Trophoblast cell (in vitro differentiated cells and primary cell): ENCODE measurements at regions not wholly inside any gene's neighbourhood (a gene's known extent, or its start where the extent isn't known, plus 50 kb on each side); places are given as distances from the start of the nearest gene placed in this dataset.
"Not testable (repeated sequence)": the region's sequence is repeated elsewhere in the genome, so short reads cannot be mapped to it uniquely, and the experiment has no call there.

ENCODE experiments used
- DNase-seq, 2 donors: peaks; one replicate each; pipeline ENCODE4 v3.0.0-alpha.2; 2016
- H2AFZ ChIP-seq: 2 replicates; pipeline ENCODE4 v1.6.1; 2013; ENCODE audit warnings: low read length, moderate library complexity, mild to moderate bottlenecking; ENCODE audit not compliant: insufficient read depth, poor library complexity
- H2AK5ac ChIP-seq: 2 replicates; pipeline ENCODE4 v1.6.1; 2013; ENCODE audit warnings: mild to moderate bottlenecking, low read length
- H2BK120ac ChIP-seq: 2 replicates; pipeline ENCODE4 v1.6.1; 2013; ENCODE audit warnings: low read length, mild to moderate bottlenecking, moderate library complexity; ENCODE audit not compliant: insufficient read depth, poor library complexity
- H2BK12ac ChIP-seq: 2 replicates; pipeline ENCODE4 v1.6.1; 2013; ENCODE audit warnings: mild to moderate bottlenecking, low read length, moderate library complexity
- H2BK5ac ChIP-seq: 2 replicates; pipeline ENCODE4 v1.6.1; 2013; ENCODE audit warnings: low read length, low read depth, moderate library complexity, mild to moderate bottlenecking; ENCODE audit not compliant: poor library complexity
- H3K14ac ChIP-seq: 2 replicates; pipeline ENCODE4 v1.6.1; 2013; ENCODE audit warnings: mild to moderate bottlenecking, low read length
- H3K18ac ChIP-seq: 2 replicates; pipeline ENCODE4 v1.6.1; 2013; ENCODE audit warnings: mild to moderate bottlenecking, low read length
- H3K23ac ChIP-seq: 2 replicates; pipeline ENCODE4 v1.6.1; 2013; ENCODE audit warnings: low read length
- H3K27ac ChIP-seq: 2 replicates; pipeline ENCODE4 v1.5.1; 2013; ENCODE audit warnings: low read depth, mild to moderate bottlenecking, inconsistent platforms, low read length, moderate library complexity
- H3K27me3 ChIP-seq: 2 replicates; pipeline ENCODE4 v1.6.1; 2013; ENCODE audit warnings: inconsistent platforms, mild to moderate bottlenecking, low read length, moderate library complexity; ENCODE audit not compliant: insufficient read depth
- H3K36me3 ChIP-seq, 2 experiments: 1 replicate in 1 of 2; 2 replicates in 1 of 2; pipeline ENCODE4 v1.6.1; 2013; ENCODE audit warnings: low read length in 2 of 2, mild to moderate bottlenecking in 2 of 2, moderate library complexity in 1 of 2; ENCODE audit not compliant: insufficient read depth in 2 of 2, control insufficient read depth in 1 of 2
- H3K4ac ChIP-seq: 2 replicates; pipeline ENCODE4 v1.6.1; 2013; ENCODE audit warnings: low read depth, mild to moderate bottlenecking, low read length, moderate library complexity
- H3K4me1 ChIP-seq, 2 experiments: 1 replicate in 1 of 2; 2 replicates in 1 of 2; pipeline ENCODE4 v1.6.1; 2013; ENCODE audit warnings: low read length in 2 of 2, mild to moderate bottlenecking in 2 of 2, moderate library complexity in 1 of 2; ENCODE audit not compliant: insufficient read depth in 2 of 2, control insufficient read depth in 1 of 2
- H3K4me2 ChIP-seq: 2 replicates; pipeline ENCODE4 v1.6.1; 2013; ENCODE audit warnings: inconsistent platforms, mild to moderate bottlenecking, low read length, moderate library complexity
- H3K4me3 ChIP-seq: 2 replicates; pipeline ENCODE4 v1.5.1; 2013; ENCODE audit warnings: mild to moderate bottlenecking, low read depth, low read length, inconsistent platforms
- H3K79me1 ChIP-seq: one replicate; pipeline ENCODE4 v1.6.1; 2013; ENCODE audit warnings: low read length
- H3K79me2 ChIP-seq: 2 replicates; pipeline ENCODE4 v1.6.1; 2013; ENCODE audit warnings: low read length, mild to moderate bottlenecking; ENCODE audit not compliant: control insufficient read depth, insufficient read depth, poor library complexity
- H3K9ac ChIP-seq: 2 replicates; pipeline ENCODE4 v1.6.1; 2013; ENCODE audit warnings: mild to moderate bottlenecking, low read length
- H3K9me3 ChIP-seq: 2 replicates; pipeline ENCODE4 v1.6.1; 2013; ENCODE audit warnings: low read depth, mild to moderate bottlenecking, control low read depth, inconsistent platforms, low read length; ENCODE audit not compliant: insufficient read depth
- H4K12ac ChIP-seq: 2 replicates; pipeline ENCODE4 v1.6.1; 2013; ENCODE audit warnings: low read depth, mild to moderate bottlenecking, low read length, moderate library complexity
- H4K8ac ChIP-seq: 2 replicates; pipeline ENCODE4 v1.6.1; 2013; ENCODE audit warnings: low read depth, mild to moderate bottlenecking, low read length, moderate library complexity
- H4K91ac ChIP-seq: one replicate; pipeline ENCODE4 v1.6.1; 2013; ENCODE audit warnings: low read depth, mild to moderate bottlenecking, low read length, moderate library complexity
- WGBS: extraction: QIAGEN DNeasy Blood & Tissue Kit; methylation state at CpG from one replicate; pipeline ENCODE4 v1.1.7; 2013; ENCODE audit warnings: missing lambda C conversion rate; ENCODE audit not compliant: insufficient read length, insufficient coverage; ENCODE audit errors: extremely low coverage; 5-methylcytosine and 5-hydroxymethylcytosine counted together

DNA sequence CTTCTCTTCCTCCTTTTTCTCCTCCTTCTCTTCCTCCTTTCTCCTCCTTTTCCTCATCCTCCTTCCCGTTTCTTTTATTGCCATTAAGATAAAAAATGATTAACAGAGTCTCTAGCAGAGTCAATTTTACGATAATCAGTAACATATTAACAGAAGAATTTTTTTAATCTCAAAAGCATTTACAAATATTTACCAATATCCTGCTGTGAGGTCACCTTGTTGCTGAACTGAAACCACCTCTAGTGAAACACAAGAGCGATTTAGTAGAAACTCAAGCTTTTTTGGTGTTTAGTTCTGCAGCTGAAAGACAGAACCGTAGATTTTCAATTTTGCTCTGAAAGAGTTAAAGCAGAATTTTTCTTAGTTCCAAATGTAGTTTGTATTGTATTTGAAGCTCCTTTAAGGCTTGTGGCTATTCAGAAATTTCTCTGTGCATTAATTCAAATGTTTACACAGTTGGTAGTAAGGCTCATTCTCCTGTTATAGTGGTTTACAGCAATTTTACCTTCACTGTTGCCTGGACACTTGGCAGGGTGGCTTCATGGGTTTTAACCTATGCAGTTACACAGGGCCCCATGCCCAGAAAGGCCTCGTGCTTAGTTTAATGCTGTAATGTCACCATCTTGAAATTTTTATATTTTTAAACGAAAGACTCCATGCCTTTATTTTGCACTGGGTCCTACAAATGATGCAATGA lies 1106.6 kb upstream of the FAM98A start:
- H3K4me2 ChIP-seq = no peak overlapping the region
- H3K9me3 ChIP-seq = no peaks in the 10 kb centered on the region
- H2BK5ac ChIP-seq = no peak overlapping the region
- no peak overlapping the region for H3K14ac ChIP-seq
- no peak overlapping the region for H4K12ac ChIP-seq
- H3K4me1 ChIP-seq = no peaks in the 10 kb centered on the region
- no peak overlapping the region for H4K91ac ChIP-seq
- H3K4ac ChIP-seq = no peak overlapping the region
- H3K79me2 ChIP-seq = no peaks in the 10 kb centered on the region
- H2AFZ ChIP-seq = no peak overlapping the region
- H3K4me3 ChIP-seq = no peak overlapping the region
- no peak overlapping the region for H3K9ac ChIP-seq
- no peak overlapping the region for H3K18ac ChIP-seq
- no peak overlapping the region for H2BK120ac ChIP-seq
- H3K23ac ChIP-seq = no peak overlapping the region
- no peak for DNase-seq
- H3K36me3 ChIP-seq = no peaks in the 10 kb centered on the region
- H3K27ac ChIP-seq = no peak overlapping the region
- no peak overlapping the region for H2BK12ac ChIP-seq
- 100% methylated on average over 1 of the region's 6 CpGs for WGBS
- H3K27me3 ChIP-seq = no peaks in the 10 kb centered on the region
- no peak overlapping the region for H4K8ac ChIP-seq
- no peaks in the 10 kb centered on the region for H3K79me1 ChIP-seq
- H2AK5ac ChIP-seq = no peak overlapping the region

DNA sequence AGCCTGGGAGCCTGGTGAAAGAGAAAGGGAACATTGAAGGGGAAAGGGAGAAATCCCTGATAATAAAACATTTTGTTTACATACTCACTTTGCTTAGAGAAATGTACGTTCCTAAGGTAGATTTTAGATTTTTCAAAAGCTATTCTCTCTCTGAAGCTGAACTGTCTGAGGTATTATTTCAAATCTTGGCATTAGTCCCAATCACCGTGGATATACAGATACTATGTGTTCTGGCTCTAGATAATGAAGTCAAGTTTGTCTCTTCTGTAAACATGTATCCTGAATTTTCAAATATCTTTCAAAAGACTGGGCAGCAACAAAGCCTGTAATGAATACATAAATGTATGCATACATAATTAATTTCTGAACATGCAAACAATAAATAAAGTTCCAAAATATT lies 1104.2 kb upstream of the FAM98A start:
- no peaks in the 10 kb centered on the region for H3K79me2 ChIP-seq
- no peak overlapping the region for H3K18ac ChIP-seq
- H3K4me3 ChIP-seq = no peak overlapping the region
- H2BK5ac ChIP-seq = no peak overlapping the region
- no peak for DNase-seq
- no peak overlapping the region for H3K4ac ChIP-seq
- no peak overlapping the region for H3K9ac ChIP-seq
- H3K9me3 ChIP-seq = no peaks in the 10 kb centered on the region
- H4K91ac ChIP-seq = no peak overlapping the region
- H3K4me1 ChIP-seq = no peaks in the 10 kb centered on the region
- WGBS = no CpG with 5 or more reads among the region's 2 CpGs
- H3K23ac ChIP-seq = no peak overlapping the region
- H2AFZ ChIP-seq = no peak overlapping the region
- no peak overlapping the region for H3K14ac ChIP-seq
- H3K27ac ChIP-seq = no peak overlapping the region
- no peak overlapping the region for H2AK5ac ChIP-seq
- H3K79me1 ChIP-seq = no peaks in the 10 kb centered on the region
- no peak overlapping the region for H3K4me2 ChIP-seq
- H2BK120ac ChIP-seq = no peak overlapping the region
- H3K27me3 ChIP-seq = no peaks in the 10 kb centered on the region
- no peaks in the 10 kb centered on the region for H3K36me3 ChIP-seq
- H4K8ac ChIP-seq = no peak overlapping the region
- H4K12ac ChIP-seq = no peak overlapping the region
- no peak overlapping the region for H2BK12ac ChIP-seq

DNA sequence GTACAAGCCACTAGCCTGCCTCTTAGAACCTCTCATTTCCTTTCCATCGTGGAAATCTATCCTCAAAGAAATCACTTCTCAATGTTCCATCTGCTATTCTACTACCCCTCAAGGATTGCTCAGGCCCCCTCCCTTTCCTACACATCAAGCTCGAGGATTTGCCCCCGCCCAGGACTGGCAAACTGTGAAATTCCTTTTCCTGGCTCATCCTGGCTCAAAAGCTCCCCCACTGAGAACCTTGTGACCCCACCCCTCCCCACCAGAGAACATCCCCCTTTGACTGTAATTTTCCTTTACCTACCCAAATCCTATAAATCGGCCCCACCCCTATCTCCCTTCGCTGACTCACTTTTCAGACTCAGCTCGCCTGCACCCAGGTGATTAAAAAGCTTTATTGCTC lies 1103.3 kb upstream of the FAM98A start:
- not testable (repeated sequence) for H2AK5ac ChIP-seq, H2BK120ac ChIP-seq, H4K12ac ChIP-seq, H3K27me3 ChIP-seq, H3K36me3 ChIP-seq, H3K9ac ChIP-seq, H3K23ac ChIP-seq, H3K4me1 ChIP-seq, H2AFZ ChIP-seq, H3K4me3 ChIP-seq, H3K79me2 ChIP-seq, H3K4ac ChIP-seq, DNase-seq, H3K9me3 ChIP-seq, H3K27ac ChIP-seq, H3K4me2 ChIP-seq, H3K18ac ChIP-seq, H2BK5ac ChIP-seq, H3K14ac ChIP-seq, H4K91ac ChIP-seq, H3K79me1 ChIP-seq, H4K8ac ChIP-seq, H2BK12ac ChIP-seq
- no CpG with 5 or more reads among the region's 6 CpGs for WGBS

DNA sequence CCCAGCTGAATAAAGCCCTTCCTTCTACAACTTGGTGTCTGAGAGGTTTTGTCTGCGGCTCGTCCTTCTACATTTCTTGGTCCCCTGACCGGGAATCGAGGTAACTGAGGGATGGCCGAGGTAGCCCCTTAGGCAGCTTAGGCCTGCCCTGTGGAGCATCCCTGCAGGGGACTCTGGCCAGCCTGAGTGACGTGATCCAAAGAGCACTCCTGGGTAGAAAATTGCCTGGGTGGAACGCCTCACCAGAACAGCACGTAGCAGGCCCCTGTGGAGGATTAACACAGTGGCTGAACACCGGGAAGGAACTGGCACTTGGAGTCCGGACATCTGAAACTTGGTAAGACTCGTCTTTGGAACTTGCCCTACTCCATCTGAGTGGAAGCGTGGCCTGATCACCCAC lies 1078.5 kb upstream of the FAM98A start:
- not testable (repeated sequence) for H4K91ac ChIP-seq, H3K4me3 ChIP-seq, H3K4me2 ChIP-seq, DNase-seq, H2BK120ac ChIP-seq, H3K9ac ChIP-seq, H4K8ac ChIP-seq, H3K79me2 ChIP-seq, H3K14ac ChIP-seq, H4K12ac ChIP-seq, H3K4ac ChIP-seq, H3K18ac ChIP-seq, H3K23ac ChIP-seq, H2BK12ac ChIP-seq, H3K36me3 ChIP-seq, H3K27me3 ChIP-seq, H3K27ac ChIP-seq, H3K79me1 ChIP-seq, H3K9me3 ChIP-seq, H2BK5ac ChIP-seq, H2AFZ ChIP-seq, H2AK5ac ChIP-seq, H3K4me1 ChIP-seq
- no CpG with 5 or more reads among the region's 12 CpGs for WGBS
